ENCODE measurements at regions not wholly inside any gene's neighbourhood (a gene's known extent, or its start where the extent isn't known, plus 50 kb on each side); places are given as distances from the start of the nearest gene placed in this dataset.

GRCh38 chr3:5071061-5071460 is 51.0 kb upstream of the ARL8B start:
- no peak for DNase-seq (ENCODE audit: low read depth)

- DNase-seq (ENCODE audit: low read depth), result no peak
Observed at GRCh38 chr3:5072100-5072816, 49.8 kb upstream of the ARL8B start.
